Transverse colon (tissue), 3 donors: ENCODE measurements at regions not wholly inside any gene's neighbourhood (a gene's known extent, or its start where the extent isn't known, plus 50 kb on each side); places are given as distances from the start of the nearest gene placed in this dataset.

ENCODE experiments used
- CTCF ChIP-seq, 5 experiments: fragments of 200-600 bp in 3 of 5; fragments of 450-650 bp in 2 of 5; sonication (generic) in 3 of 5; IDR thresholded peaks; 1 replicate in 2 of 5; 2 replicates in 3 of 5; pipeline ENCODE4 v1.5.1; 2016 to 2017; ENCODE audit warnings: antibody characterized with exemption in 5 of 5, inconsistent platforms in 3 of 5, mild to moderate bottlenecking in 2 of 5, moderate library complexity in 1 of 5
- POLR2A ChIP-seq: fragments of 450-650 bp; IDR thresholded peaks from one replicate; pipeline ENCODE4 v1.6.1; 2016; ENCODE audit warnings: antibody characterized with exemption, mild to moderate bottlenecking, moderate library complexity

- no peak for TF ChIP-seq CTCF (IDR thresholded peaks at IDR 0.05)
- no peak for TF ChIP-seq POLR2A
These were observed 193.2 kb downstream of the POU4F1 start for GRCh38 chr13:78410164-78410563.
